ENCODE measurements at regions not wholly inside any gene's neighbourhood (a gene's known extent, or its start where the extent isn't known, plus 50 kb on each side); places are given as distances from the start of the nearest gene placed in this dataset.

DNA sequence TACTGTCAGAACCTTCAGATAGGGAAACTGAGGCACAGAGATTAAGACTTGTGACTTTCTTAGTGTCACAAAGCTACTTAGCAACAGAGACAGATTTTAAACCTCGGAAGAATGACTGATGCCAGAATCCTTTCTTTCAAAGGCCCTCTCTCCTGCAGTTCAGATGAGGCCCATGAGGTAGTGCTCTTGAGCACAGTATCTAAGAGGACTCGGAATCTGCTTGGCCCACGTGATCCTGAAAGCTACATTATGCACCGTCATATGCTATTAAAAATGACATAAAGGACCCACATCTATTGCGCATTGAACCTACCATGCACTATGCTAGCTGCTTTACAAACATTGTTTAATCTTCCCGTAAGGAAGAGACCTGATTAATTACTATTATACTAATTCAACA lies 355.9 kb downstream of the SFMBT2 start:
- TF ChIP-seq, protein P1, sequence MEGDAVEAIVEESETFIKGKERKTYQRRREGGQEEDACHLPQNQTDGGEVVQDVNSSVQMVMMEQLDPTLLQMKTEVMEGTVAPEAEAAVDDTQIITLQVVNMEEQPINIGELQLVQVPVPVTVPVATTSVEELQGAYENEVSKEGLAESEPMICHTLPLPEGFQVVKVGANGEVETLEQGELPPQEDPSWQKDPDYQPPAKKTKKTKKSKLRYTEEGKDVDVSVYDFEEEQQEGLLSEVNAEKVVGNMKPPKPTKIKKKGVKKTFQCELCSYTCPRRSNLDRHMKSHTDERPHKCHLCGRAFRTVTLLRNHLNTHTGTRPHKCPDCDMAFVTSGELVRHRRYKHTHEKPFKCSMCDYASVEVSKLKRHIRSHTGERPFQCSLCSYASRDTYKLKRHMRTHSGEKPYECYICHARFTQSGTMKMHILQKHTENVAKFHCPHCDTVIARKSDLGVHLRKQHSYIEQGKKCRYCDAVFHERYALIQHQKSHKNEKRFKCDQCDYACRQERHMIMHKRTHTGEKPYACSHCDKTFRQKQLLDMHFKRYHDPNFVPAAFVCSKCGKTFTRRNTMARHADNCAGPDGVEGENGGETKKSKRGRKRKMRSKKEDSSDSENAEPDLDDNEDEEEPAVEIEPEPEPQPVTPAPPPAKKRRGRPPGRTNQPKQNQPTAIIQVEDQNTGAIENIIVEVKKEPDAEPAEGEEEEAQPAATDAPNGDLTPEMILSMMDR (IDR thresholded peaks at IDR 0.05): peak in 2 of 6 experiments; percentile 5 to 26
- TF ChIP-seq POLR2A (IDR thresholded peaks at IDR 0.05): no peak

All from esophagus squamous epithelium (tissue), 4 donors.